Activated CD4-positive, alpha-beta T cell treated with anti-CD3 and anti-CD28 coated beads, Interleukin-2, amount 50 U/mL, for 4 hours (primary cell): ENCODE measurements at regions not wholly inside any gene's neighbourhood (a gene's known extent, or its start where the extent isn't known, plus 50 kb on each side); places are given as distances from the start of the nearest gene placed in this dataset.

Source experiments
- DNase-seq, 2 experiments: peaks; one replicate each; pipeline ENCODE4 v3.0.0-alpha.2; 2020

DNA sequence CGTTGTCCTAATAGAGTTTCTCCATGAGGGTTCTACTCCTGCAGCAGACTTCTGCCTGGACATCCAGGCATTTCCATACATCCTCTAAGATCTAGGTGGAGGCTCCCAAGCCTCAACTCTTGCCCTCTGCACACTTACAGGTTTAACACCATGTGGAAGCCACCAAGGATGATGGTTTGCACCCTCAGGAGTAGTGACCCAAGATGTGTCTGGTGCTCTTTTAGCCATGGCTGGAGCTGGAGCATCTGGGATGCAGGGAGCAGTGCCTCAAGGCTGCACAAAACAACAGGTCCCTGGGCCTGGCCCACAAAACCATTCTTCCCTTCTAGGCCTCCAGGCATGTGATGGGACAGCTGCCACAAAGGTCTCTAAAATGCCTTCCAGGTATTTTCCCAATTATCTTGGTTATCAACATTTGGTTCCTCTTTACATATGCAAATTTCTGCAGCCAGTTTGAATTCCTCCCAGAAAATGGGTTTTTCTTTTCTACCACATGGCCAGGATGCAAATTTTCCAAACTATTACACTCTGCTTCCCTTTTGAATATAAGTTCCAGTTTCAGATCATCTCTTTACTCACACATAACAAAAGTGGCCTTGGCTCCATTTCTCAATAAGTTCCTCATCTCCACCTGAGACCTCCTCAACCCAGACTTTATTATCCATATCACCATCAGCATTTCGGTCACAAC is 69.5 kb upstream of the GNAZ start:
- no peak for DNase-seq

DNA sequence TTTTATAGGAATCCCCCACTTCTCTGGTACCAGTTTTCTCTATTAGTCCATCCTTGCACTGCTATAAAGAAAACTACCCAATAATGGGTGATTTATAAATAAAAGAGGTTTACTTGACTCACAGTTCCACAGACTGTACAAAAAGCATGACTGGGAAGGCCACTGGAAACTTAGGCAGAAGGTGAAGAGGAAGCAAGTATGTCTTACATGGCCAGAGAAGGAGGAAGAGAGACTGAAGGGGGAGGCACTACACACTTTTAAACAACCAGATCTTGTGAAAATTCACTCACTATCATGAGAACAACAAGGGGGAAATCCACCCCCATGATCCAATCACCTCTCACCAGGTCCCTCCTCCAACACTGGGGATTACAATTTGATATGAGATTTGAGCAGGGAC is 68.9 kb upstream of the GNAZ start:
- DNase-seq = no peak

DNA sequence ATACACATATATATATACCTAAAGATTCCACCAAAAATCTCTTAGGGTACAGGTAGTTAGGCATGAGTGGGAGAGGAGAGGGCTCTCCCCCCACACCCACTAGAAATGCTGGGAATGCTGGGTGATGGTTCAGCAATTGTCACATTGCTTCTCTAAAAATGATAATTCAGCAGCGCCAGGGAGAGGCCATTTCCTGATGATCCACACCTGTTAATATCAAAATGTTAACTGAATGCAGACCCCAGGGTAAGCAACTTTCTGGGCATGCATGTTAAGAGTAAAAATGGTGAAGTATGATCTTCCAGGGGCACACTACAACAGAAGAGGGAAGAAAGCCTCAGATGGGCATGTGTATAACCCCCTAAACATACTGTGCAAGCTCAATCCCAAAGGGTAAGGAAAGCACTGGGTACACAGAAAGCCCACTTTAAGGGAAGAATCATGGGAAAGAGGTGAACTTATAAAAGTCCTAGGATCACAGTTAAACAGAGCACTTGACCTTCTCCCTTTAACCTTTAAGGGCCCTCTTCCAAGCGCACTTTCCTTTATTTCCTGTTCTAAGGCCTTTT is 67.6 kb upstream of the GNAZ start:
- DNase-seq = no peak

DNA sequence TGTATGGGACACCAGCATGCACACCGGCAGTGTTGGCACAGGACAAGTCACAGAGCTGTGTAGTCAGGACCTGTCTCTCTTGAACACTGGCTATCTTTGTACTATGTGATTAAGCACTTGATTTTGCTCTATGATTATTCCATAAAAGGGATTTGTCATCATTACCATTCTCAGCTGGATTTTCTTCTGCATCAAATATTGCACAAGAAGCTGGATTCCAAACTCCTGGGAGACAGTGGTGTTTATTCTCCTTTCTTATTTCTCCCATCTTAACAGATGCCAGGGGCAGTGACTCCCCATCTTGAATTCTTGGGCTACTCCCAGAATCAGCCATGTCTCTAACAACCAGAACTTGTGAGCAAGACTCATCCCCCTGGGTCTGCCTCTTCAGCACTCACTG is 62.5 kb upstream of the GNAZ start:
- DNase-seq = no peak

DNA sequence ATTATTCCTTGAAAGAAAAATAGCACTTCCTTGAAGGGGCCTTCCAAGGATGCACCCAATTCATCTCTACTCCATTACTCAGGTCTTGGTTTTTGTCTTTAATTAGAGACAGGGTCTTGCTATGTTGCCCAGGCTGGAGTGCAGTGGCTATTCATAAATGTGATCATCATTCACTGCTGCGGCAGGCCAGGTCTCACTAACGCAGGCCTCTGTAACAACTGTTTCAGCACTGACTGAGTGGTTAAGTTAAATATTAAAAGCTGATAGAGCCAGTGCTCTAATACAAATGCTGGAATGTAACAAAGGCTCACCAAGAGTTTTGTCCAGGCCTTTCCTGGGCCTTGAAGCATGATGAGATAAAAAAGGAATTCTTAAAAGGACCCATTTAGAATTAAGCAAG is 61.4 kb upstream of the GNAZ start:
- no peak for DNase-seq
